ENCODE measurements at regions not wholly inside any gene's neighbourhood (a gene's known extent, or its start where the extent isn't known, plus 50 kb on each side); places are given as distances from the start of the nearest gene placed in this dataset.

GRCh38 chr5:173477345-173478040, 139.0 kb downstream of the BOD1 start:
- Histone ChIP-seq H3K9me3 (replicated peaks) (no peaks in the 10 kb centered on the region; the same call in 1 of the 2 replicates), H3K4me1 (peaks cover 21% of the 10 kb centered on the region), H3K27me3 (no peaks in the 10 kb centered on the region), H3K4me3 (no peak overlapping the region), H3K27ac (no peak overlapping the region), H3K36me3 (no peaks in the 10 kb centered on the region)
- DNase-seq: no peak

GRCh38 chr5:173475780-173476179, 140.7 kb downstream of the BOD1 start:
- Histone ChIP-seq H3K27me3 (no peaks in the 10 kb centered on the region), H3K9me3 (replicated peaks) (no peaks in the 10 kb centered on the region; the same call in 1 of the 2 replicates), H3K36me3 (no peaks in the 10 kb centered on the region), H3K27ac (no peak overlapping the region), H3K4me3 (no peak overlapping the region), H3K4me1 (peaks cover 32% of the 10 kb centered on the region)
- no peak for DNase-seq

- Histone ChIP-seq H3K27me3 (no peaks in the 10 kb centered on the region), H3K4me1 (peaks cover 32% of the 10 kb centered on the region), H3K36me3 (no peaks in the 10 kb centered on the region), H3K4me3 (no peak overlapping the region), H3K27ac (no peak overlapping the region), H3K9me3 (replicated peaks) (no peaks in the 10 kb centered on the region; the same call in 1 of the 2 replicates)
- DNase-seq: no peak
These were observed 141.6 kb downstream of the BOD1 start for GRCh38 chr5:173474881-173475287.

- no peak overlapping the region for H3K4me3 ChIP-seq
- no peak for DNase-seq
- peak overlapping the region; percentile 98 for H3K27ac ChIP-seq
- H3K36me3 ChIP-seq: no peaks in the 10 kb centered on the region
- H3K9me3 ChIP-seq (replicated peaks): no peaks in the 10 kb centered on the region; the same call in 1 of the 2 replicates
- peaks cover 32% of the 10 kb centered on the region for H3K4me1 ChIP-seq
- no peaks in the 10 kb centered on the region for H3K27me3 ChIP-seq
These were observed 143.2 kb downstream of the BOD1 start for GRCh38 chr5:173473288-173473687.

- DNase-seq: peak; percentile 31 to 53
- Histone ChIP-seq H3K4me3 (0 out of 2 replicates have a peak overlapping the region, but pooled peaks have one; percentile 2), H3K27me3 (no peaks in the 10 kb centered on the region), H3K36me3 (no peaks in the 10 kb centered on the region), H3K4me1 (peaks cover 32% of the 10 kb centered on the region), H3K27ac (peak overlapping the region; percentile 98), H3K9me3 (replicated peaks) (no peaks in the 10 kb centered on the region; the same call in 1 of the 2 replicates)
These were observed 143.6 kb downstream of the BOD1 start for GRCh38 chr5:173472784-173473278.

- H3K4me3 ChIP-seq: no peak overlapping the region
- peaks cover 32% of the 10 kb centered on the region for H3K4me1 ChIP-seq
- DNase-seq: peak; percentile 90 to 97
- H3K27ac ChIP-seq: peak overlapping the region; percentile 98
- no peaks in the 10 kb centered on the region for H3K27me3 ChIP-seq
- no peaks in the 10 kb centered on the region; the same call in 1 of the 2 replicates for H3K9me3 ChIP-seq (replicated peaks)
- H3K36me3 ChIP-seq: no peaks in the 10 kb centered on the region
These were observed 143.9 kb upstream of the STC2 start for GRCh38 chr5:173472164-173472563.

GRCh38 chr5:173468821-173469251, 140.6 kb upstream of the STC2 start:
- H3K4me1 ChIP-seq: peaks cover 24% of the 10 kb centered on the region
- no peaks in the 10 kb centered on the region for H3K36me3 ChIP-seq
- no peak overlapping the region for H3K27ac ChIP-seq
- no peak for DNase-seq
- H3K27me3 ChIP-seq: no peaks in the 10 kb centered on the region
- peaks cover 9% of the 10 kb centered on the region; the same call in 1 of the 2 replicates for H3K9me3 ChIP-seq (replicated peaks)
- H3K4me3 ChIP-seq: no peak overlapping the region

- Histone ChIP-seq H3K36me3 (no peaks in the 10 kb centered on the region), H3K4me1 (no peaks in the 10 kb centered on the region; the same call in 1 of the 2 replicates), H3K4me3 (no peak overlapping the region), H3K27ac (no peak overlapping the region), H3K27me3 (no peaks in the 10 kb centered on the region), H3K9me3 (replicated peaks) (peaks cover 9% of the 10 kb centered on the region; the same call in 1 of the 2 replicates)
- no peak for DNase-seq
These were observed 138.0 kb upstream of the STC2 start for GRCh38 chr5:173466227-173466626.

GRCh38 chr5:173464813-173465212, 136.6 kb upstream of the STC2 start:
- H3K4me1 ChIP-seq: peaks cover 1% of the 10 kb centered on the region
- no peaks in the 10 kb centered on the region for H3K27me3 ChIP-seq
- H3K4me3 ChIP-seq: no peak overlapping the region
- no peaks in the 10 kb centered on the region for H3K36me3 ChIP-seq
- DNase-seq: no peak
- no peak overlapping the region for H3K27ac ChIP-seq
- H3K9me3 ChIP-seq (replicated peaks): peaks cover 9% of the 10 kb centered on the region; the same call in 1 of the 2 replicates

GRCh38 chr5:173463207-173463606, 135.0 kb upstream of the STC2 start:
- Histone ChIP-seq H3K27me3 (no peaks in the 10 kb centered on the region), H3K4me3 (no peak overlapping the region), H3K9me3 (replicated peaks) (peaks cover 9% of the 10 kb centered on the region; the same call in 1 of the 2 replicates), H3K36me3 (no peaks in the 10 kb centered on the region), H3K4me1 (peaks cover 16% of the 10 kb centered on the region), H3K27ac (no peak overlapping the region)
- no peak for DNase-seq

GRCh38 chr5:173458828-173459609, 130.8 kb upstream of the STC2 start:
- no peaks in the 10 kb centered on the region for H3K27me3 ChIP-seq
- no peak overlapping the region for H3K4me3 ChIP-seq
- DNase-seq: peak; percentile 80 to 88
- no peaks in the 10 kb centered on the region for H3K36me3 ChIP-seq
- peaks cover 51% of the 10 kb centered on the region for H3K4me1 ChIP-seq
- peak overlapping the region; percentile 98 for H3K27ac ChIP-seq
- no peaks in the 10 kb centered on the region for H3K9me3 ChIP-seq (replicated peaks)

GRCh38 chr5:173457482-173457881, 129.3 kb upstream of the STC2 start:
- H3K9me3 ChIP-seq (replicated peaks): no peaks in the 10 kb centered on the region
- no peaks in the 10 kb centered on the region for H3K36me3 ChIP-seq
- H3K27me3 ChIP-seq: no peaks in the 10 kb centered on the region
- H3K27ac ChIP-seq: peak overlapping the region; percentile 98
- H3K4me3 ChIP-seq: peak overlapping the region; percentile 14
- DNase-seq: peak; percentile 94 to 98
- peaks cover 54% of the 10 kb centered on the region for H3K4me1 ChIP-seq

- H3K4me3 ChIP-seq: no peak overlapping the region; the same call in 1 of the 2 replicates
- no peaks in the 10 kb centered on the region for H3K27me3 ChIP-seq
- H3K4me1 ChIP-seq: peaks cover 54% of the 10 kb centered on the region
- H3K36me3 ChIP-seq: no peaks in the 10 kb centered on the region
- peak; percentile 97 to 99 for DNase-seq
- H3K9me3 ChIP-seq (replicated peaks): no peaks in the 10 kb centered on the region
- H3K27ac ChIP-seq: peak overlapping the region; percentile 98
These were observed 128.5 kb upstream of the STC2 start for GRCh38 chr5:173456751-173457171.

- Histone ChIP-seq H3K4me1 (peaks cover 54% of the 10 kb centered on the region), H3K27me3 (no peaks in the 10 kb centered on the region), H3K9me3 (replicated peaks) (no peaks in the 10 kb centered on the region), H3K27ac (peak overlapping the region; percentile 98), H3K36me3 (no peaks in the 10 kb centered on the region), H3K4me3 (no peak overlapping the region)
- peak in 1 of 2 experiments; percentile 59 for DNase-seq
These were observed 128.0 kb upstream of the STC2 start for GRCh38 chr5:173456181-173456580.

- peaks cover 54% of the 10 kb centered on the region for H3K4me1 ChIP-seq
These were observed 127.4 kb upstream of the STC2 start for GRCh38 chr5:173455599-173455957.

More at GRCh38 chr5:173455599-173455957, 127.4 kb upstream of the STC2 start:
- Histone ChIP-seq H3K27ac (peak overlapping the region; percentile 98), H3K9me3 (replicated peaks) (no peaks in the 10 kb centered on the region), H3K36me3 (no peaks in the 10 kb centered on the region), H3K4me3 (no peak overlapping the region), H3K27me3 (no peaks in the 10 kb centered on the region)
- peak in 1 of 2 experiments; percentile 22 for DNase-seq
